HAP-1 (cell line): ENCODE measurements at regions not wholly inside any gene's neighbourhood (a gene's known extent, or its start where the extent isn't known, plus 50 kb on each side); places are given as distances from the start of the nearest gene placed in this dataset.
"Not testable (repeated sequence)": the region's sequence is repeated elsewhere in the genome, so short reads cannot be mapped to it uniquely, and the experiment has no call there.

Experiments
- DNase-seq, 2 experiments: peaks; one replicate each; pipeline ENCODE4 v3.0.0-alpha.2; 2016 to 2020; ENCODE audit warnings: low spot score in 2 of 2
- H3K27me3 ChIP-seq: fragments of 250-450 bp; sonication (Bioruptor Pico); 2 replicates; pipeline ENCODE4 v1.5.1; 2020; ENCODE audit warnings: low read depth, mild to moderate bottlenecking, moderate library complexity
- H3K36me3 ChIP-seq: fragments of 250-450 bp; sonication (Bioruptor Pico); replicated peaks from 2 replicates; pipeline ENCODE4 v1.5.1; 2020; ENCODE audit warnings: mild to moderate bottlenecking
- H3K4me1 ChIP-seq: fragments of 250-450 bp; sonication (Bioruptor Pico); 2 replicates; pipeline ENCODE4 v1.5.1; 2020; ENCODE audit warnings: mild to moderate bottlenecking
- H3K4me3 ChIP-seq: fragments of 250-450 bp; sonication (Bioruptor Pico); 2 replicates; pipeline ENCODE4 v1.5.1; 2020; ENCODE audit warnings: mild to moderate bottlenecking, moderate library complexity
- H3K9me3 ChIP-seq: fragments of 250-450 bp; sonication (Bioruptor Pico); 2 replicates; pipeline ENCODE4 v1.5.1; 2020; ENCODE audit warnings: mild to moderate bottlenecking, moderate library complexity
- in situ Hi-C: fragments of 300-500 bp; cut with MboI; formaldehyde crosslinking; loops from 3 replicates; pipeline ENCODE4 v1.14.3; 2020; ENCODE audit warnings: low sequenced_read_pairs, inconsistent platforms, mixed read lengths

- in situ Hi-C loops, result no loop called here
- DNase-seq, result no peak
- H3K27me3 ChIP-seq, result no peaks in the 10 kb centered on the region
- no peak overlapping the region for H3K4me3 ChIP-seq
- H3K9me3 ChIP-seq, result no peaks in the 10 kb centered on the region
- no peaks in the 10 kb centered on the region for H3K36me3 ChIP-seq
- H3K4me1 ChIP-seq, result peaks cover 45% of the 10 kb centered on the region
Observed at GRCh38 chr3:66934725-66935124, 63.4 kb upstream of the KBTBD8 start.

GRCh38 chr3:66937041-66937440 is 61.1 kb upstream of the KBTBD8 start:
- H3K36me3 ChIP-seq, in situ Hi-C loops, DNase-seq, H3K4me3 ChIP-seq, H3K9me3 ChIP-seq, H3K27me3 ChIP-seq: not testable (repeated sequence)
- H3K4me1 ChIP-seq, result peaks cover 22% of the 10 kb centered on the region

- no peaks in the 10 kb centered on the region for H3K36me3 ChIP-seq
- DNase-seq, result peak; percentile 72 to 78
- no peaks in the 10 kb centered on the region for H3K27me3 ChIP-seq
- H3K4me1 ChIP-seq, result peaks cover 10% of the 10 kb centered on the region
- no peak overlapping the region for H3K4me3 ChIP-seq
- in situ Hi-C loops, result no loop called here
- H3K9me3 ChIP-seq, result no peaks in the 10 kb centered on the region
Observed at GRCh38 chr3:66938338-66938963, 59.7 kb upstream of the KBTBD8 start.

- Histone ChIP-seq H3K4me1 (peaks cover 2% of the 10 kb centered on the region; the same call in 1 of the 2 replicates), H3K4me3 (no peak overlapping the region), H3K27me3 (no peaks in the 10 kb centered on the region; the same call in 1 of the 2 replicates), H3K36me3 (no peaks in the 10 kb centered on the region), H3K9me3 (no peaks in the 10 kb centered on the region)
- in situ Hi-C loops, result no loop called here
- DNase-seq, result no peak
Observed at GRCh38 chr3:66948041-66948440, 50.1 kb upstream of the KBTBD8 start.
